ENCODE measurements at regions not wholly inside any gene's neighbourhood (a gene's known extent, or its start where the extent isn't known, plus 50 kb on each side); places are given as distances from the start of the nearest gene placed in this dataset.

DNA sequence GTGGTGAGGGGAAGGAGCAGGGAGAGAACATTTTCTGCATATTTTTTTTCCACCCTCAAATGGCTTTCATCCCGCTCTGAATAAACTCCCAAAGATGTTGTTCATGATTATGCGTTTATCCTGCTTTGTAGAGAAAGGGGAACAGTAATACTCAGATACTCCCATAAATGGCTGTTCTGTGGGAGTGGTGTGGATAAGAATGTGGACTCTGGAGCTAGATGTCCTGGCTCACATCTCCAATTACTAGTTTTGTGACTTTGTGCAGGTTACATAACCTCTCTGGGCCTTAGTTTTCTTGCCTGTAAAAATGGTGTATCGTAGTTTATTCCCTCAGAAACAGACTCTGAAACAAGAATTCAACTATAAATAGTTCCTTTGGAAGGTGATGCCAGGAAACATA lies 395.4 kb upstream of the SUCLG2 start:
- DNase-seq (ENCODE audit: low read depth): no peak

DNA sequence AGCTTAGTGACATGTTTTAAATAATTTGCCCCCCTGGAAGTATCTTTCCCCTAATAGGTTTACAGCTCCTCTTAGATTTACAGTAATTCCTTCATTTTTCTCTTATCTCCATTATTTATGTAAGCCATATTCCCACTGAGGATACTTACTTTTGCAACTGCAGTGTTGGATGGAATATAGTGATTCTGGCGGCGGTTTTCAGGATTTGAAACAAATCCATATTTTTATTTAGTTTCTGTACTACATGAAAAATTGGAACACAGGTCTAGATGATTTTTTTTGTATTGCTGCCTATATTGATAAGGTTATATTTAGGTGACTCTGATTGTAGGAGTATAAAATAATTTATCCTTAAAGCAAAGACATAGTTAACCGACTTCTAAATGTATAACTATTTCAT lies 391.6 kb upstream of the SUCLG2 start:
- no peak for DNase-seq (ENCODE audit: low read depth)

DNA sequence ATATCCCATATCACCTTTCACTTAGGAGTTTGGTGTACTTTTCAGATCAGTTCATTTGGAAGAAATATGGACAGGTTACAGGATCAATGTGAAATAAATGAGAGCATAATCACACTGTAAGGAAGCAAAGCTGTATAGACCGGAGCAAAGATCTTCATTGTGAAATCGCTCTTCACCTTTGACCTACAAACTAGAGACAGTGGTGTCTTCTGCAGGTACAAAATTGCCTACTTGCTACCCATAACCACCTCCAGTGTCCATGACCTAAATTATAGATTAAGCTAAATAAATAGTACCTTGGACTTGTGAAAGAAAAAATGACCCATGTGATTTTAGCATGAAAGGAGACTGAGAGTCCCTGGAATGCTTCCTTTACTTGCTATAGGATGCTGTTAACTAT lies 379.5 kb upstream of the SUCLG2 start:
- no peak for DNase-seq (ENCODE audit: low read depth)

GRCh38 chr3:68032209-68032608 lies 377.8 kb upstream of the SUCLG2 start:
- no peak for DNase-seq (ENCODE audit: low read depth)

DNA sequence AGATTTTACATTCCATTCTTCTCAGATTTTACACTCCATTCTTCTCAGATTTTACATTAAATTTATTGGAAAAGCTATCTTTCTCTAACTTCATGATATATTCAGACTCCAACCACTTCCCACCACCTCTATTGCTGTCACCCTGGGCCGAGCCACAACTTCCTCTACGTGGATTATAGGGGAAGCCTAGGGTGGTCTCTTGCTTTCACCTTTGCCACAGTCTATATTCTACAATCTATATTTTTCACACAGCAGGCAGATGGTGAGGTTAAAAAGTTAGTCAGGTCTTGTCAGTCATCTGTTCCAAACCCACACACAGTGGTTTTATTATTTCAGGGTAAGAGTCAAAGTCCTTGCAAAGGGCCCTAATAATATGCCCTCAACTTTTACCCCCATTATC lies 370.8 kb upstream of the SUCLG2 start:
- no peak for DNase-seq (ENCODE audit: low read depth)

DNA sequence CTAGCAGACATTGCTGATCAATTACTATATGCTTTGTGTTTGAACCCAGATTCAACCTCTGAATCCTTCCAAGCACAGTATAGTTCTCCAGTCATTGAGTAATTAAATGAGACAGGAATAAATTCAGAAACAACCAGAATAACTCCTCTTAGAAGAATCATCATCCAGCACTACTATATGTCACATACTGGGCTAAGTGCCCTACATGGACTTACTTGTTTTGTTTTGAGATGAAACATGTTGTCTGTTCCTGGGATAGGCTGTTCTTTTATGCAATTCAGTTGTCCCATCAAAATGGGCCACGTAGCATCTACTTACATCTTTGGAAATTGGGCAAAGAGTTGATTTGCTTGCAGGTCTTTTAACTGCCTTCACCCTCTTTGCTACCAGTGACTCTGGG lies 365.5 kb upstream of the SUCLG2 start:
- DNase-seq (ENCODE audit: low read depth): no peak

DNA sequence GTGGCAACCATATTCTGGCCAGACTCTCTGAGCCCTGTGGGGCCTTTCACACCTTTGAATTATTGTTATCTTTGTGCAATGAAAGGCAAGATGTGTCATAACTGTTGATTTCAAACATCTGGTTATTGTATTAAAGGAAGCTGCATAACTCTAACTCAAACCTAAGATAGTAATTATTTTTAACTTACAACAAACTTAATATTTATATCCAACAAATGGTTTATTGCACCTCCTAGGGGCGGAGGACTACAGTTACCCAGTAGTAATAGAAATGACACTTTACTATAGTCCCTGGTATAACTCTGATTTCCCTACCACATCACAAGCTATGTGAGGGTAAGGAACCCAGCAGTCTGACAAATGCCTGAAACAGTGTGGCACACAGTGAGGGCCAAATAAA lies 363.9 kb upstream of the SUCLG2 start:
- no peak for DNase-seq (ENCODE audit: low read depth)

- no peak for DNase-seq (ENCODE audit: low read depth)
Measured at GRCh38 chr3:68017069-68017468, 362.7 kb upstream of the SUCLG2 start.

DNA sequence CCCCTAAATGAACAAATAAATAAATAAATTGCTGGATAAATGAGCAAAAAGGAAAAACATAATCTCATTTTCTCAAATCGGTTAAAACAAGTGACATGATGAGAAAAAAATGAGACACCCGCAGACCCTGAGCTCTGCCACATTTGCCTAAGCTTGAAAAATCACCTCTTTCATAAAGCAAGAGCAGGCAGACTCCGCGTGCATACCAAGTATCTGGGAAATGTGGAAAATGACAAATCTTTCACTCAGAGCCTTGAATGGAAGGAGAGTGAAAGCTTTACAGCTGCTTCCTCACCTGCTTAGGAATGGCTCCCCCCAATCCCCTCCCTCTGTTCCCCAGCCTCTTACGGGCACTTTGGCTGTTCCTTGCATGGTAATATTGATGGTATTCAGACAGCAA lies 355.5 kb upstream of the SUCLG2 start:
- DNase-seq (ENCODE audit: low read depth): no peak

DNA sequence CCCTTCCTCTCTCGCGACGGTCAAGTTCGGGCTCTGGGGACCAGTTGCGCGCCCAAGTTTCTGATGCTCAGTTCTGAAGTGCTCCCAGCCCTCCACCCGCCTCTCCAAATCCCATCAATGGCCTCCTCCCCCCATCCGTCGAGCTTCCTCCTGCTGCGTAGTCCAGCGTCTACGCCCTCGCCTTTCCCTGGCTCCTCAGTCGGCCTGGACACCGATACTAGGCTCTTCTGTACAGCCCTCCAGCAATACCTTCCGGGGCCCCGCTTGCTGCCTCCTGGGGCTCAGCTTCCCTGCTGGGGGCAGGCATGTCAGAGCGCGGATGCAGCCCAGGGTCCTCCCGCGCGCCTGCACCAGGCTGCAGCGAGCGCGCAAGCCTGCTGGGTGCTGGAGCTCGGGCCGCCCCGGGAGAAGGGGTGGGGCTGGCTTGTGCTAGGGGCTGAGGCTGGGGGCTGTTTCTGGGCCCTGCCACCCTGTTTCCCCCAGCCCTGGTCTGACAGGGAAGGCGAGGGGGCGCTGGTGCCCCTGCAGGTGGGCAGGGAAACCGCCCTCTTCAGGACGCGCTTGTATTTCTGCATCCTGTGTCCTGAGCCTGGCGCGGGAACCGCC lies 353.3 kb upstream of the SUCLG2 start:
- DNase-seq (ENCODE audit: low read depth): no peak

DNA sequence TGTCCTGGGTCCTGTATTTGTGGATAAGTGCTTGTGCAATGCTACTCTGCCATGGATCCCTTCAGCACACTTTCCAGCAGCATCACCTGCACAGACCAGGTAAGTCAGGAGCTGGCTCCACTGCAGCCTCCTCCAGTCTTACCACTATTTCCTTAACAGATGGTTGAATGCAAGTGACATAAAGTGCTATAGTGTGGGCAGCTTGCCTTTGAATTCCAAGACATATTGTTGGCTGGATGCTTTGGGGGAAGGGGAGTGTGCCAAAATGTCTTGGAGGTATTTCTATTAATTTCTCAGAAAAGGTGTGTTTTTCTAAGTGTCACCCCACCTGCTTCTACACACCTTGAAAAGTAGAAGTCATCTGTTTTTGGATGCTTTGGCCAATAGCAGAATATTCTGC lies 352.2 kb upstream of the SUCLG2 start:
- DNase-seq (ENCODE audit: low read depth): no peak

DNA sequence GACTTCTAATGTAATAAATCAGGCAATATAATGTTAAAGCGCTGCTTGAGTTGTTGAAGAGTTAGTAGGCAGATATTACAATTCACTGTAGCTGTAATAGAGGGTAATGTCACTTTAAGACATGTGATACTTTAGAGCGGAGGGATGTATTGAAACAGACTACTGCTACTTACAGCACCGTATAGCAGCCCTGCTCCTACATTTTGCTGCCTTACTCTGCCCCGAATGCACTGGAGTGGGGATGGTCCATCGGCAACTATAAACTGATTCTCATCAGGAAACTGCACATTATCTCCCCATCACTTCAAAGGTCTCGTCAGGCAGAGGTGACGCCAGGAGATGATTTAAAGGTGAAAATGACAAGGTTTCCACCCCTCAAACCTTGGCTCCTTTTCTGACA lies 349.7 kb upstream of the SUCLG2 start:
- DNase-seq (ENCODE audit: low read depth): no peak

DNA sequence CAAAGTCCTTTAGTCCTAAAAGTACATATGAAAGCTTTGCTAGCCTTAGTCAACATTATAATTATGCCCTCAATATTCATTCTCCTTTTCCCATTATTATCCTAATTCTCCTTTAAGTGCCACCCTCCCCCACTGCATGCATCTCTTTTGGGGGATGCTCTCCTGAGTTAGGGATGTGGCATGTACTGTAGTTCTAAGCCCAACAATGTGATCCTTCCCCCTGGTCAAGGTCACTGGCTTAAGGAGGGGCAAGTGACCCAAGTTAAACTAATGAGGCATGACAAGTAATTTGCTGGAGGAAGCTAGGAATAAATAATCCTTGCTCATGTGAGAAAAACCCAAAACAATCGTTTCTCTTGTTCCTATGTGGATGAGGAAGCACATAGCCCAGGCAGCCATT lies 343.9 kb upstream of the SUCLG2 start:
- no peak for DNase-seq (ENCODE audit: low read depth)

DNA sequence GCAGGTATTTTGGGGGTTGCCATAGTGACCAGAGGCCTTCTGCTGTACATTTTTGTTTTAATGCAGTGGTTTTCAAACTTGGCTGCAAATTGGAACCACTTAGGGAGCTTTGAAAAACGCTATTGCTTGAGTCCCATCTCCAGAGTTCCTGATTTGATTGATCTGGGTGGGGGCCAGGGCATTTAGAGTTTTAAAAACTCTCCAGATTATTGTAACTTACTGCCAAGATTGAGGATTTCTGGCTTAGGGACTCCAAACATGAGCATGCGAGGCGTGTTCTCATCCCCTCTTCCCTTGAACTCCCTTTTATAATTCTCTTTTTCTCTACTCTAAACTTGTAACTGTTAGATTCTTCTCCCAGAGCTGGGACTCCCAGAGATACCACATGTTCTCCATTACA lies 340.8 kb upstream of the SUCLG2 start:
- no peak for DNase-seq (ENCODE audit: low read depth)

- DNase-seq (ENCODE audit: low read depth): no peak
Measured at GRCh38 chr3:67986706-67987105, 332.3 kb upstream of the SUCLG2 start.

- DNase-seq (ENCODE audit: low read depth): no peak
Measured at GRCh38 chr3:67983166-67983565, 328.8 kb upstream of the SUCLG2 start.

DNA sequence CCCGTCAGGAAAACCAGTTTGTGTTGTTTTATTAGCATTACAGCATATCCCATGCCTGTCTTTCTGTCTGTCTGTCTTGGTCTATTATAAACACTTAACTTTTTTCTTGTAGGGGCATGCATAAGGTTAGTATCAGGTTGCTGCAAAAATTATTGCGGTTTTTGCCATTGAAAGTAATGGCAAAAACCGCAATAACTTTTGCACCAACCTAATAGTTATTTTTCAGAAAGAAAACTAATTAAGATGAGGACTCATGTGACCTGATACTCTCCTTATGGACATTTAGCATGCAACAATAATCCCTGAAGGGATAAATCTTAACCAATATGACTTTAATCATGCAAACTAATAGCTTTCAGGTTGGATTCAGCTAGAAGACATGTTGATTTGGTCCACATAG lies 326.7 kb upstream of the SUCLG2 start:
- no peak for DNase-seq (ENCODE audit: low read depth)

- DNase-seq (ENCODE audit: low read depth): no peak
Measured at GRCh38 chr3:67979342-67979741, 324.9 kb upstream of the SUCLG2 start.

DNA sequence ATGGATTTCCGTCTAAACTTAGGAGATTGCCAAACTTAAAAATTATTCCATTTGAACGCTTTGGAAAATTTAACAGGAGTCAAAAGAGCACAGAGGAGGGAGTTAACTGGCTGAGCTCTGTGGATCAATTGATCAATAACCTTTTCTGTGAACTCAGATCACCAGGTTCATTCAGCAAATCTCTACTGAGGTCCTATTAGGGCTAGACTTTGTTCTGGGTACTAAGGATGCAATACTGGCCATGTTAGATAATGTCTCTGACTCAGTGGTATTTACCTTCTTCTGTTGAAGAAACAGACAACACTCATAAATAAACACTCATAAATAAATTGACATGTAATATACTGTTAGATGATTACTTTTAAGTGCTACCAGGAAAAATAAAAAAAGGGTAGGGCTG lies 323.4 kb upstream of the SUCLG2 start:
- no peak for DNase-seq (ENCODE audit: low read depth)

DNA sequence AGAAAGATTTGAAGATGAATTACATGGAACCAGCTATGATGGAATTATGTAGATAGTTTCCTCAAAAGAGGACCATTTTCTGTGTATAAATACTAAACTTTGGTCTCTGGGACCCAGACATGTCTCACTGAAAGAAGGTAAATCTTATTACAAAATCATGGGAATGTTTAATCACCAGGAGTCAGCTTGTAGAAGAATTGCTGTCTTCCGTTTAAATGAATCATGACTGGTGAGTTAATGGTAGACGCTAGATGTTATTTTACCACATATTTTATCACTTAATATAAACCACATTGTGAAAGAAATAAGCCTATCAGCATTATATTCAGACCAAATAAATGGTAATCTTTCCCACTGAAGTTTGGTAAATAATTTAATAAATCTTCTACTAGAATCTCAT lies 322.3 kb upstream of the SUCLG2 start:
- DNase-seq (ENCODE audit: low read depth): no peak

DNA sequence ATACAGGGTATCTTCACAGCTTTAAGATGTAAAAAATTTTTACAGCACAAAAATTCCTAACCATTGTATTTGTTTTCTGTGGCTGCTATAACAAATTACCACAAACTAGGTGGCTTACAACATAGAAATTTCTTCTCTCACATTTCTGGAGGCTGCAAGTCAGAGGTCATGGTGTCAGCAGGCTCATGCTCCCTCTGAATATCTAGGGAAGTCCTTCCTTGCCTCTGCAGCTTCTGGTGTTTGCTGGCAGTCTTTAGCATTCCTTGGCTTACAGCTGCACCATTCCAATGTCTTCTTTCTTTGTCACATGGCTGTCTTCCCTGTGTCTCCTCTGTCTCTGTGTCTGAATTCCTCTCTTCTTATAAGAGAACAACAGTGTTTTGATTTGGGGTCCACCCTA lies 310.2 kb upstream of the SUCLG2 start:
- DNase-seq (ENCODE audit: low read depth): no peak

DNA sequence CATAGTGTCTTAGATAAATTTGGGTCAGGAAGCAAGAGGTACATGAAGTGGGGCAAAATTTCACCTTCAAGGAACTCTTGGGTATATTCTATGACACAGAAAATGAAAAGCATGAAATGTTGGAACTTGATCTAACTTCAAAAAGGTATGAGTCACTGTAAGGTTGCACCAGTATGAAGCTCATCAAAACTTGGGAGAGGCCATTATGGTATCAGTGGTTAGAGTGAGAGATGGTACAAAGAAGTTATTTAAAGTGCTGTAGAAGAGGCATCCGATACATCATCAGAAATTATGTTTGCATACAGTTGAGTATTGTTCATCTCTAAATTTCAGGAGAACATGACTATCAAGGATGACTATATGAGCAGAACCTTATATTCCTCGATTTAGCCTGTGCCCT lies 302.9 kb upstream of the SUCLG2 start:
- no peak for DNase-seq (ENCODE audit: low read depth)

GRCh38 chr3:67947808-67948508 lies 293.5 kb upstream of the SUCLG2 start:
- DNase-seq (ENCODE audit: low read depth): no peak

DNA sequence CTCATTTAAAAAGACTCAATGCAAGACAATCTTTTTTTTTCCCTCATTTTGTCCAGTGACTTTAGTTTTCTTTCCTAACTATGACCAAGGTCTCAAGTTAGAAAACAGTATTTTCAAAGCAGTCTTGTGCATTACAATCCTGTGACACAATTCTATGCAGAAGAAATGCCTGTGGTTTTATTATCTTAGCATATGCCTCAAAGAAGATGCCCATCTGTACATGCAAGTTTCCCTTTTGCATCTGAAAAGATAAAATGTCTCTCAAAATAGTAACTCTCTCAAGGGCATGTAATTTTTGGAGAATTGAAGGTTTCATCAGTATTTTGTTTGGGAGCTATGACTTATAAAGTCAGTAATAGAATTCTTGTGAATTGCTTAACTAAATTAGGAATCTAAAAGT lies 292.0 kb upstream of the SUCLG2 start:
- no peak for DNase-seq (ENCODE audit: low read depth)
